Endothelial cell of umbilical vein (primary cell): ENCODE measurements at regions not wholly inside any gene's neighbourhood (a gene's known extent, or its start where the extent isn't known, plus 50 kb on each side); places are given as distances from the start of the nearest gene placed in this dataset.

ENCODE experiments used
- BruUV-seq: library from RNA; stranded (reverse); fragments of 400-500 nt; replicated peaks from 2 replicates; lab custom pipeline; 2021; lab: Mats Ljungman, UMichigan
- CTCF ChIA-PET: fragments of 300-600, 350-600 bp; sonication (Branson Sonifier 250); formaldehyde crosslinking; loops from one replicate; lab custom pipeline; 2021; ENCODE audit warnings: antibody characterized with exemption, inconsistent platforms; lab: Charles Lee
- POLR2A ChIA-PET: fragments of 300-600, 350-600 bp; sonication (Branson Sonifier 250); formaldehyde crosslinking; loops from one replicate; lab custom pipeline; 2021; ENCODE audit warnings: antibody characterized with exemption, inconsistent platforms; lab: Charles Lee
- DNase-seq: peaks from one replicate; pipeline ENCODE4 v3.0.0-alpha.2; 2011; ENCODE audit warnings: low read depth, low spot score
- FAIRE-seq: peaks from 2 replicates; lab custom pipeline; 2011; peaks lifted over from hg19 to GRCh38; lab: Jason Lieb, UNC
- H2AFZ ChIP-seq: 2 replicates; pipeline ENCODE4 v1.6.0; 2012; ENCODE audit warnings: low read depth, low read length, control low read depth, inconsistent platforms
- H3K27ac ChIP-seq: 2 replicates; pipeline ENCODE4 v1.5.1; 2011; ENCODE audit warnings: low read depth, mild to moderate bottlenecking, control low read depth, low read length, moderate library complexity; ENCODE audit not compliant: insufficient read depth
- H3K27me3 ChIP-seq, 2 experiments: 2 replicates each; pipeline versions ENCODE4 v1.6.0 to v1.6.1; 2011; ENCODE audit warnings: low read length in 2 of 2, mixed read lengths in 1 of 2; ENCODE audit not compliant: control insufficient read depth in 2 of 2, insufficient read depth in 2 of 2
- H3K36me3 ChIP-seq, 2 experiments: 2 replicates in 1 of 2; 3 replicates in 1 of 2; pipeline ENCODE4 v1.5.1; 2011; ENCODE audit warnings: low read length in 2 of 2, mild to moderate bottlenecking in 1 of 2, moderate library complexity in 1 of 2; ENCODE audit not compliant: control insufficient read depth in 2 of 2, insufficient read depth in 2 of 2; ENCODE audit errors: extremely low read depth in 1 of 2
- H3K4me1 ChIP-seq: 3 replicates; pipeline ENCODE4 v1.5.1; 2011; ENCODE audit warnings: mild to moderate bottlenecking, low read length; ENCODE audit not compliant: control insufficient read depth, insufficient read depth; ENCODE audit errors: extremely low read depth
- H3K4me2 ChIP-seq: 2 replicates; pipeline ENCODE4 v1.6.1; 2011; ENCODE audit warnings: low read length, control low read depth, mixed read lengths; ENCODE audit not compliant: insufficient read depth
- H3K4me3 ChIP-seq, 3 experiments: fragments of 200-600 bp in 1 of 3; sonication (generic), shearing (Covaris generic) in 1 of 3; replicated peaks in 1 of 3; 2 replicates each; pipeline ENCODE4 v1.5.1; 2011 to 2016; ENCODE audit warnings: control low read depth in 3 of 3, low read length in 3 of 3, mild to moderate bottlenecking in 2 of 3, inconsistent platforms in 1 of 3, low read depth in 1 of 3, moderate library complexity in 1 of 3; ENCODE audit not compliant: insufficient read depth in 1 of 3
- H3K79me2 ChIP-seq: 2 replicates; pipeline ENCODE4 v1.6.0; 2012; ENCODE audit warnings: low read length, inconsistent platforms; ENCODE audit not compliant: control insufficient read depth, insufficient read depth
- H3K9ac ChIP-seq: replicated peaks from 2 replicates; pipeline ENCODE3; 2011; ENCODE audit warnings: low read length, control low read depth; ENCODE audit not compliant: insufficient read depth; ENCODE audit errors: extremely low read depth
- H3K9me1 ChIP-seq: replicated peaks from 3 replicates; pipeline ENCODE4 v1.6.0; 2011; ENCODE audit warnings: mild to moderate bottlenecking, low read length; ENCODE audit not compliant: control insufficient read depth, insufficient read depth; ENCODE audit errors: extremely low read depth
- H3K9me3 ChIP-seq: replicated peaks from 2 replicates; pipeline ENCODE4 v1.5.1; 2012; ENCODE audit warnings: low read length, inconsistent platforms; ENCODE audit not compliant: control insufficient read depth, insufficient read depth
- H4K20me1 ChIP-seq: replicated peaks from 2 replicates; pipeline ENCODE3; 2011; ENCODE audit warnings: mild to moderate bottlenecking, low read length; ENCODE audit not compliant: control insufficient read depth, insufficient read depth; ENCODE audit errors: extremely low read depth
- EZH2 ChIP-seq: IDR thresholded peaks from 2 replicates; pipeline ENCODE4 v1.6.1; 2012; ENCODE audit warnings: borderline replicate concordance, low read depth, mild to moderate bottlenecking, moderate library complexity, low read length, inconsistent platforms; ENCODE audit not compliant: severe bottlenecking
- FOS ChIP-seq: IDR thresholded peaks from 2 replicates; pipeline ENCODE4 v1.6.1; 2011; ENCODE audit warnings: mild to moderate bottlenecking, low read length, moderate library complexity, borderline replicate concordance; ENCODE audit not compliant: insufficient read depth
- GATA2 ChIP-seq: IDR thresholded peaks from 2 replicates; pipeline ENCODE4 v1.7.0; 2011; ENCODE audit warnings: low read depth, mild to moderate bottlenecking, moderate library complexity, mixed read lengths, low read length; ENCODE audit not compliant: insufficient read length, insufficient read depth
- MAX ChIP-seq: IDR thresholded peaks from 2 replicates; pipeline ENCODE4 v1.6.1; 2011; ENCODE audit not compliant: insufficient read depth, insufficient read length
- MYC ChIP-seq: IDR thresholded peaks from one replicate; pipeline ENCODE4 v1.6.1; 2011; ENCODE audit warnings: mild to moderate bottlenecking, low read depth, low read length
- POLR2AphosphoS5 ChIP-seq: IDR thresholded peaks from 2 replicates; pipeline ENCODE4 v1.6.1; 2012; ENCODE audit warnings: low read depth, mild to moderate bottlenecking, control low read depth, low read length, moderate library complexity; ENCODE audit not compliant: insufficient read depth
- dilution Hi-C: fragments of 300-500 bp; cut with MboI; formaldehyde crosslinking; loops from one replicate; pipeline ENCODE4 v1.15.0; 2019; ENCODE audit warnings: low sequenced_read_pairs; ENCODE audit not compliant: extremely low pct_ligation_motif_present
- intact Hi-C: fragments of 100-400 bp; cut with micrococcal nuclease; formaldehyde crosslinking; loops from one replicate; pipeline ENCODE4 v1.10.0; 2022

DNA sequence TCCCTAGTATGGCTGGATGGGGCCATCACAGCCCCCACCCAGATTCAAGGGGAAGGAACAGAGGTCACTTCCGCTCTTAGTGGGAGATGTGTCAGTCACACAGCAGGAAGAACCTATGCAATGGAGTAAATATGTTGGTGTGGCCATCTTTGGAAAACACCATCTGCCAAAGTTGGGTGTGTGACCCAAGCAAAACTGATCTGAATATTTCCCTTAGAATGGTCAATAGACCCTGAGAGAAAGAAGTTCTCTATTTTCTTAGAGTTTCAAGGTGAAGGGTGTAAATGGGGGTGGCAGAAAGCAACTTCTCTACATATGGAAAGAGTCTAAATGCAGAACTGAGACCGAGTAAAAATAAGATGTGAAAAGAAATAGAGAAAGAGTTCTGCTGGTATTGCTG lies 212.7 kb downstream of the ESM1 start:
- dilution Hi-C loops (no loop called here), intact Hi-C loops (no loop called here)
- Histone ChIP-seq H2AFZ (no peak overlapping the region), H3K9me1 (no peaks in the 10 kb centered on the region), H3K27me3 (peaks cover 0 to 2% of the 10 kb centered on the region in 2 experiments), H3K4me3 (no peak overlapping the region), H4K20me1 (no peaks in the 10 kb centered on the region), H3K4me2 (no peak overlapping the region), H3K9ac (no peak overlapping the region), H3K36me3 (no peaks in the 10 kb centered on the region), H3K9me3 (no peaks in the 10 kb centered on the region), H3K4me1 (no peaks in the 10 kb centered on the region), H3K27ac (no peak overlapping the region), H3K79me2 (no peaks in the 10 kb centered on the region)
- DNase-seq = no peak
- no peak for FAIRE-seq
- ChIA-PET CTCF (no interaction called here), POLR2A (interaction anchor here (0.6 kb wide), 1 partner anchor 912 kb away, joined by 3 read pairs; no protein-coding TSS in a partner anchor)
- no TSS peak for BruUV-seq
- TF ChIP-seq EZH2 (no peak), GATA2 (no peak), MYC (no peak), POLR2AphosphoS5 (no peak), FOS (no peak)

DNA sequence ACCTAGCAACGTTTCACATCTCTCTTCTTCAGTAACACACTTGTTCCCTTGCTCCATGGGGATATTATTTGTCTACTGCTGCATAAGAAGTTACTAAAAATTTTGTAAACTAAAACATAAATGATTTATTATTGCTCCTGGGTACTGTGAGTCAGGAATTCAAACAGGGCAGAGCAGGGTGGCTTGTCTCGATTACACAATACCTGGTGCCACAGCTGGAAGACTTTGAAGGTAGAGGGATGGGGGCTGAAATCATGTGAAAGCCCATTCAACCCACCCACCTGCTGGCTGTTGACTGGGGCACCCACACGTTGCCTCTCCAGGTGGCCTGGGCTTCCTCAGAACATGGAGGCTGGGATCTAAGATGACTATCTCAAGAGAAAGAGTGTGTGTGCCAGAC lies 213.2 kb downstream of the ESM1 start:
- DNase-seq (no peak), FAIRE-seq (no peak)
- Histone ChIP-seq H3K4me1 (no peaks in the 10 kb centered on the region), H4K20me1 (no peaks in the 10 kb centered on the region), H3K4me3 (no peak overlapping the region), H3K9me3 (no peaks in the 10 kb centered on the region), H3K79me2 (no peaks in the 10 kb centered on the region), H2AFZ (no peak overlapping the region), H3K27me3 (peaks cover 0 to 2% of the 10 kb centered on the region in 2 experiments), H3K9me1 (no peaks in the 10 kb centered on the region), H3K27ac (no peak overlapping the region), H3K36me3 (no peaks in the 10 kb centered on the region), H3K4me2 (no peak overlapping the region), H3K9ac (no peak overlapping the region)
- intact Hi-C loops (no loop called here), dilution Hi-C loops (no loop called here)
- POLR2A ChIA-PET = no interaction called here
- CTCF ChIA-PET = no interaction called here
- TF ChIP-seq MAX = no peak
- no TSS peak for BruUV-seq
